Ishikawa (cell line): ENCODE measurements at regions not wholly inside any gene's neighbourhood (a gene's known extent, or its start where the extent isn't known, plus 50 kb on each side); places are given as distances from the start of the nearest gene placed in this dataset.

Experiments used
- CEBPB ChIP-seq: IDR thresholded peaks from 2 replicates; pipeline ENCODE4 v1.6.1; 2012
- CREB1 ChIP-seq: IDR thresholded peaks from 2 replicates; pipeline ENCODE4 v1.6.1; 2012; ENCODE audit warnings: low read depth
- EGR1 ChIP-seq: IDR thresholded peaks from 2 replicates; pipeline ENCODE4 v1.6.1; 2012
- EP300 ChIP-seq: IDR thresholded peaks from 2 replicates; pipeline ENCODE4 v1.6.1; 2012; ENCODE audit warnings: borderline replicate concordance
- FOXM1 ChIP-seq: IDR thresholded peaks from 2 replicates; pipeline ENCODE4 v1.6.1; 2012; ENCODE audit warnings: low read depth, borderline replicate concordance
- NFIC ChIP-seq: IDR thresholded peaks from 2 replicates; pipeline ENCODE4 v1.6.1; 2012
- RAD21 ChIP-seq: IDR thresholded peaks from 2 replicates; pipeline ENCODE4 v1.6.1; 2012; ENCODE audit warnings: low read depth
- TAF1 ChIP-seq: IDR thresholded peaks from 2 replicates; pipeline ENCODE4 v1.6.1; 2012; ENCODE audit warnings: low read depth, mild to moderate bottlenecking
- TCF12 ChIP-seq: IDR thresholded peaks from 2 replicates; pipeline ENCODE4 v1.6.1; 2012; ENCODE audit warnings: low read depth
- TEAD4 ChIP-seq: IDR thresholded peaks from 2 replicates; pipeline ENCODE4 v1.6.1; 2012
- YY1 ChIP-seq: IDR thresholded peaks from 2 replicates; pipeline ENCODE4 v1.6.1; 2012; ENCODE audit warnings: low read depth
- ZBTB7A ChIP-seq: IDR thresholded peaks from 2 replicates; pipeline ENCODE4 v1.6.1; 2012; ENCODE audit warnings: low read depth
- TF ChIP-seq, protein P1 (sequence below): IDR thresholded peaks from 2 replicates; pipeline ENCODE4 v1.6.1; 2012
- TF ChIP-seq, protein P2 (sequence below): IDR thresholded peaks from 2 replicates; pipeline ENCODE4 v1.6.1; 2012; ENCODE audit warnings: low read depth, mild to moderate bottlenecking
- TF ChIP-seq, protein P3 (sequence below): IDR thresholded peaks from 2 replicates; pipeline ENCODE4 v1.6.1; 2012

DNA sequence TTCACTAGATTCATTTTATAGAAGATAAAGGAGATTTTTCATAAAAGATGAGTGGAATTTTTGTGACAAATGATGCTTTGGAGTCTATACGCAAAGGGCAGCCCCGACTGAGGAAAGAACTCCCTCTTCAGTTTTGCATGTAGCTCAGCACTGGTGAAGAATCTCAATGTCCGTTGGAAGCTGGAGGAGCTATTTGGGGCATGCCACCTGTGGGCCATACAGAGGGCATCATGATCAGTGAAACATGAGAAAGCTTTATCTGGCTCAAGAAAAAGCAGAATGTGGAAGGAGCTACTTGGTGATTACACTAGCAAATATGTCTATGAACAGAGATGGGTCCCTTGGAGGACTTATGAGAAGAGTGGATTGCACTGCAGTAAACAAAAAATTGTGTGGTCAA lies 1359.3 kb downstream of the REEP3 start:
- TF ChIP-seq FOXM1 (no peak), NFIC (no peak), CEBPB (no peak), CREB1 (no peak), ZBTB7A (no peak), YY1 (no peak), EP300 (no peak), RAD21 (no peak), TEAD4 (no peak), TAF1 (no peak), EGR1 (no peak), TCF12 (no peak)
- TF ChIP-seq, protein P1, sequence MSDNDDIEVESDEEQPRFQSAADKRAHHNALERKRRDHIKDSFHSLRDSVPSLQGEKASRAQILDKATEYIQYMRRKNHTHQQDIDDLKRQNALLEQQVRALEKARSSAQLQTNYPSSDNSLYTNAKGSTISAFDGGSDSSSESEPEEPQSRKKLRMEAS = no peak
- TF ChIP-seq, protein P2, sequence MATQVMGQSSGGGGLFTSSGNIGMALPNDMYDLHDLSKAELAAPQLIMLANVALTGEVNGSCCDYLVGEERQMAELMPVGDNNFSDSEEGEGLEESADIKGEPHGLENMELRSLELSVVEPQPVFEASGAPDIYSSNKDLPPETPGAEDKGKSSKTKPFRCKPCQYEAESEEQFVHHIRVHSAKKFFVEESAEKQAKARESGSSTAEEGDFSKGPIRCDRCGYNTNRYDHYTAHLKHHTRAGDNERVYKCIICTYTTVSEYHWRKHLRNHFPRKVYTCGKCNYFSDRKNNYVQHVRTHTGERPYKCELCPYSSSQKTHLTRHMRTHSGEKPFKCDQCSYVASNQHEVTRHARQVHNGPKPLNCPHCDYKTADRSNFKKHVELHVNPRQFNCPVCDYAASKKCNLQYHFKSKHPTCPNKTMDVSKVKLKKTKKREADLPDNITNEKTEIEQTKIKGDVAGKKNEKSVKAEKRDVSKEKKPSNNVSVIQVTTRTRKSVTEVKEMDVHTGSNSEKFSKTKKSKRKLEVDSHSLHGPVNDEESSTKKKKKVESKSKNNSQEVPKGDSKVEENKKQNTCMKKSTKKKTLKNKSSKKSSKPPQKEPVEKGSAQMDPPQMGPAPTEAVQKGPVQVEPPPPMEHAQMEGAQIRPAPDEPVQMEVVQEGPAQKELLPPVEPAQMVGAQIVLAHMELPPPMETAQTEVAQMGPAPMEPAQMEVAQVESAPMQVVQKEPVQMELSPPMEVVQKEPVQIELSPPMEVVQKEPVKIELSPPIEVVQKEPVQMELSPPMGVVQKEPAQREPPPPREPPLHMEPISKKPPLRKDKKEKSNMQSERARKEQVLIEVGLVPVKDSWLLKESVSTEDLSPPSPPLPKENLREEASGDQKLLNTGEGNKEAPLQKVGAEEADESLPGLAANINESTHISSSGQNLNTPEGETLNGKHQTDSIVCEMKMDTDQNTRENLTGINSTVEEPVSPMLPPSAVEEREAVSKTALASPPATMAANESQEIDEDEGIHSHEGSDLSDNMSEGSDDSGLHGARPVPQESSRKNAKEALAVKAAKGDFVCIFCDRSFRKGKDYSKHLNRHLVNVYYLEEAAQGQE = no peak
- TF ChIP-seq, protein P3, sequence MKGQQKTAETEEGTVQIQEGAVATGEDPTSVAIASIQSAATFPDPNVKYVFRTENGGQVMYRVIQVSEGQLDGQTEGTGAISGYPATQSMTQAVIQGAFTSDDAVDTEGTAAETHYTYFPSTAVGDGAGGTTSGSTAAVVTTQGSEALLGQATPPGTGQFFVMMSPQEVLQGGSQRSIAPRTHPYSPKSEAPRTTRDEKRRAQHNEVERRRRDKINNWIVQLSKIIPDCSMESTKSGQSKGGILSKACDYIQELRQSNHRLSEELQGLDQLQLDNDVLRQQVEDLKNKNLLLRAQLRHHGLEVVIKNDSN = no peak

DNA sequence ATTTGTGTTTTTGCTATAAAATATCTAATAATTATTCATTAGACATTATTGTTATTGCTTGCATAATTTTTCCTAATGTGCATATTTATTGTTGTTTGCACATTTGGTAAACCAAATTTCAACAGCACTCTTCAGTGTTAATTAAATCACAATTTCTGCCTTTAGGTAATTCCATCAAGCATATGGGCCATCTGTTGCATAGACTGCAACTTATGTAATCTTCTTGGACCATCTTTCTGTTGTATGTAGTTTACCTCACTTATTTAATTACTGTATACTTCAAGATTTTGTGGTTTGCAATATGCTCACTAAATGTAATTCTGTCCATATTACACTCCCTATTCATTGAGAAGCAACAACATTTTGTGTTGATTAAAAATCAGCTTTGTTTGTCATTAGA lies 1360.1 kb downstream of the REEP3 start:
- no peak for TF ChIP-seq ZBTB7A
- no peak for TF ChIP-seq CREB1
- no peak for TF ChIP-seq EP300
- no peak for TF ChIP-seq RAD21
- TF ChIP-seq TAF1 = no peak
- TF ChIP-seq, protein P1 = no peak
- TF ChIP-seq, protein P3 = no peak
- TF ChIP-seq YY1 = no peak
- TF ChIP-seq CEBPB = no peak
- no peak for TF ChIP-seq TEAD4
- no peak for TF ChIP-seq NFIC
- TF ChIP-seq, protein P2 = no peak

DNA sequence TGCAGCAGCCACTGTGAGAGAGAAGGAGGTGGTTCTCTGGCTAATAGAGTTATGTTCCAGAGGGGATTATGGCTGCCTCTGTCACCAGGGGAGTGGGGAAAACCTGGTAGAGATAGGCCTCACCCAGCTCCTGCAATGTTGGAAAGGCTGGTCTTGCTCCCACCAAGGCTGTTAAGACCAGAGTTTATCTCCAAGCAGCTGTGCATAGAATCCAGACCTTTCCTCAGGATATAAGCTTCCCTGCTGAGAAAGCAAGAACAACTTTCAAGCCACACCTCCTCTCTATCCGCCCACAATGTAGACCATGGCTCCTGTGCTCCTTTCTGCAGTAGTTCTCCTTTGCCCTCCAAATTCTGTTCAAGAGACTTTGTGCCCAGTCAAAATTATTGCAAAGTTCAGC lies 1375.4 kb downstream of the REEP3 start:
- TF ChIP-seq NFIC (no peak), CEBPB (no peak), ZBTB7A (no peak), TCF12 (no peak), EP300 (no peak)
- TF ChIP-seq, protein P3 = no peak
- TF ChIP-seq, protein P1 = no peak

DNA sequence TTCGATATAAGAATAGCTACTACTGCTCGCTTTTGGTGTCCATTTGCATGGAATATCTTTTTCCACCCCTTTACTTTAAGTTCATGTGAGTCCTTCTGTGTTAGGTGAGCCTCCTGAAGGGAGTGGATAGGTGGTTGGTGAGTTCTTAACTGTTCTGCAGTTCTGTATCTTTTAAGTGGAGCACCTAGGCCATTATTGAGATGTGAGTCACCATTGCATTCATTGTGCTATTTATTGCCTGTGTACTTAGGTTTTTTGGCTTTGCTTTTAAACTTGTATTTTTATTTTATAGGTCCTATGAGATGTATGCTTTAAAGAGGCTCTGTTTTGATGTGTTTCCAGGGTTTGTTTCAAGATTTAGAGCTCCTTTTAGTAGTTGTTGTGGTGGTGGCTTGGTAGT lies 1430.8 kb downstream of the REEP3 start:
- TF ChIP-seq FOXM1 (no peak), YY1 (no peak), RAD21 (no peak), CEBPB (no peak), TAF1 (no peak), CREB1 (no peak), TEAD4 (no peak), TCF12 (no peak), NFIC (no peak)
- TF ChIP-seq, protein P2 = no peak
- TF ChIP-seq, protein P1 = no peak
- TF ChIP-seq, protein P3 = no peak
